GM23338 (cell line): ENCODE measurements at regions not wholly inside any gene's neighbourhood (a gene's known extent, or its start where the extent isn't known, plus 50 kb on each side); places are given as distances from the start of the nearest gene placed in this dataset.

Experiments used
- ATAC-seq: fragments of 200-7000 bp; cut with Tn5 transposase; 3 replicates; pipeline ENCODE4 v1.9.1; 2020
- DNase-seq: peaks from one replicate; pipeline ENCODE4 v3.0.0-alpha.2; 2015; ENCODE audit warnings: low spot score
- H2AFZ ChIP-seq: fragments of 200-600 bp; sonication (generic); 2 replicates; pipeline ENCODE4 v1.8.0; 2016; ENCODE audit warnings: antibody characterized with exemption, mild to moderate bottlenecking, moderate library complexity
- H3F3A ChIP-seq: fragments of 200-600 bp; sonication (generic); replicated peaks from 2 replicates; pipeline ENCODE4 v1.8.0; 2017; ENCODE audit warnings: antibody characterized with exemption, mixed run types, low read depth
- H3K27ac ChIP-seq: fragments of 200-600 bp; sonication (generic); 2 replicates; pipeline ENCODE4 v1.6.1; 2016; ENCODE audit warnings: low read depth
- H3K27me3 ChIP-seq: fragments of 200-600 bp; sonication (generic); 2 replicates; pipeline ENCODE4 v1.8.0; 2016; ENCODE audit warnings: mild to moderate bottlenecking, mixed run types, moderate library complexity; ENCODE audit not compliant: insufficient read depth
- H3K36me3 ChIP-seq: fragments of 200-600 bp; sonication (generic); 2 replicates; pipeline ENCODE4 v1.8.0; 2016; ENCODE audit warnings: mild to moderate bottlenecking; ENCODE audit not compliant: insufficient read depth
- H3K4me1 ChIP-seq: fragments of 200-600 bp; sonication (generic); 2 replicates; pipeline ENCODE4 v1.8.0; 2016; ENCODE audit warnings: mild to moderate bottlenecking, moderate library complexity; ENCODE audit not compliant: insufficient read depth
- H3K4me2 ChIP-seq: fragments of 200-600 bp; sonication (generic); 2 replicates; pipeline ENCODE4 v1.7.1; 2017; ENCODE audit warnings: mixed run types
- H3K4me3 ChIP-seq: fragments of 200-600 bp; sonication (generic); 2 replicates; pipeline ENCODE4 v1.6.1; 2016; ENCODE audit warnings: mixed run types
- H3K79me2 ChIP-seq: fragments of 200-600 bp; sonication (generic); replicated peaks from 2 replicates; pipeline ENCODE4 v1.8.0; 2017; ENCODE audit warnings: mild to moderate bottlenecking; ENCODE audit not compliant: insufficient read depth
- H3K9me2 ChIP-seq: fragments of 200-600 bp; sonication (generic); 2 replicates; pipeline ENCODE4 v1.8.0; 2017; ENCODE audit not compliant: insufficient read depth
- H4K20me1 ChIP-seq: fragments of 200-600 bp; sonication (generic); replicated peaks from 2 replicates; pipeline ENCODE4 v1.8.0; 2017; ENCODE audit warnings: mild to moderate bottlenecking; ENCODE audit not compliant: insufficient read depth
- H3K27ac Mint-ChIP-seq: 2 replicates; pipeline ENCODE4 v1.8.0; 2020; ENCODE audit warnings: inconsistent platforms, mild to moderate bottlenecking, moderate library complexity, mixed read lengths
- H3K27me3 Mint-ChIP-seq: 3 replicates; pipeline ENCODE4 v1.8.0; 2022; ENCODE audit warnings: low read depth, mild to moderate bottlenecking, moderate library complexity, mixed read lengths, inconsistent platforms; ENCODE audit not compliant: insufficient read depth, poor library complexity
- H3K36me3 Mint-ChIP-seq: 3 replicates; pipeline ENCODE4 v1.8.0; 2021; ENCODE audit warnings: low read depth, mild to moderate bottlenecking, inconsistent platforms, moderate library complexity, mixed read lengths
- H3K4me1 Mint-ChIP-seq: 3 replicates; pipeline ENCODE4 v1.8.0; 2020; ENCODE audit warnings: mild to moderate bottlenecking, inconsistent platforms, mixed read lengths
- H3K4me3 Mint-ChIP-seq: 3 replicates; pipeline ENCODE4 v1.8.0; 2021; ENCODE audit warnings: moderate library complexity, mild to moderate bottlenecking, inconsistent platforms, mixed read lengths
- H3K9me3 Mint-ChIP-seq: 3 replicates; pipeline ENCODE4 v1.8.0; 2020; ENCODE audit warnings: moderate library complexity, mild to moderate bottlenecking, inconsistent platforms, mixed read lengths
- CREB1 ChIP-seq: fragments of 250-450 bp; sonication (Bioruptor Pico); IDR thresholded peaks from 2 replicates; pipeline ENCODE4 v1.5.0; 2020; ENCODE audit warnings: low read depth, mild to moderate bottlenecking, moderate library complexity
- CTCF ChIP-seq, 2 experiments: fragments of 200-600 bp in 1 of 2; sonication (generic) in 1 of 2; conservative IDR thresholded peaks; 2 replicates each; pipeline versions ENCODE4 v1.5.1 to v1.6.1; 2016 to 2017; ENCODE audit warnings: antibody characterized with exemption in 2 of 2, low read depth in 2 of 2, mild to moderate bottlenecking in 2 of 2, moderate library complexity in 1 of 2
- ETS1 ChIP-seq: IDR thresholded peaks from 2 replicates; pipeline ENCODE4 v1.6.1; 2016; ENCODE audit warnings: antibody characterized with exemption
- EZH2 ChIP-seq: fragments of 200-600 bp; sonication (generic); IDR thresholded peaks from one replicate; pipeline ENCODE4 v1.8.0; 2017; ENCODE audit warnings: antibody characterized with exemption, mild to moderate bottlenecking, low read depth; ENCODE audit not compliant: unreplicated experiment
- EZH2phosphoT487 ChIP-seq: fragments of 200-600 bp; sonication (generic); IDR thresholded peaks from one replicate; pipeline ENCODE4 v1.8.1; 2018; ENCODE audit warnings: antibody characterized with exemption; ENCODE audit not compliant: unreplicated experiment
- JUNB ChIP-seq: IDR thresholded peaks from one replicate; pipeline ENCODE4 v1.6.1; 2016; ENCODE audit warnings: antibody characterized with exemption; ENCODE audit not compliant: unreplicated experiment
- NANOG ChIP-seq: IDR thresholded peaks from 2 replicates; pipeline ENCODE4 v1.6.1; 2016; ENCODE audit warnings: antibody characterized with exemption, borderline replicate concordance
- POLR2AphosphoS5 ChIP-seq: IDR thresholded peaks from 2 replicates; pipeline ENCODE4 v1.6.1; 2016; ENCODE audit warnings: antibody characterized with exemption, low read depth
- REST ChIP-seq: IDR thresholded peaks from one replicate; pipeline ENCODE4 v1.6.1; 2018; ENCODE audit warnings: antibody characterized with exemption; ENCODE audit not compliant: unreplicated experiment
- STAT1 ChIP-seq: IDR thresholded peaks from one replicate; pipeline ENCODE4 v1.6.1; 2016; ENCODE audit warnings: antibody characterized with exemption; ENCODE audit not compliant: unreplicated experiment
- ZNF114 ChIP-seq: fragments of 250-450 bp; sonication (Bioruptor Pico); IDR thresholded peaks from 2 replicates; pipeline ENCODE4 v1.5.0; 2020; ENCODE audit warnings: mild to moderate bottlenecking, moderate library complexity
- ZNF331 ChIP-seq: fragments of 250-450 bp; sonication (Bioruptor Pico); IDR thresholded peaks from 2 replicates; pipeline ENCODE4 v1.5.0; 2020; ENCODE audit warnings: low read depth, mild to moderate bottlenecking, moderate library complexity
- ZNF462 ChIP-seq: fragments of 250-450 bp; sonication (Bioruptor Pico); IDR thresholded peaks from 2 replicates; pipeline ENCODE4 v1.5.0; 2020; ENCODE audit warnings: mild to moderate bottlenecking, moderate library complexity

- ATAC-seq (peak; percentile 57), DNase-seq (no peak)
- Histone ChIP-seq H3K4me1 (peaks cover 28% of the 10 kb centered on the region), H2AFZ (peak overlapping the region; percentile 80; the same call in 1 of the 2 replicates), H3K79me2 (no peaks in the 10 kb centered on the region), H3K4me2 (peak overlapping the region; percentile 31; the same call in 1 of the 2 replicates), H3K36me3 (no peaks in the 10 kb centered on the region), H3K27ac (no peak overlapping the region), H3K9me2 (no peaks in the 10 kb centered on the region; the same call in none of the 2 replicates), H3F3A (no peaks in the 10 kb centered on the region), H3K4me3 (no peak overlapping the region), H3K27me3 (no peaks in the 10 kb centered on the region), H4K20me1 (no peaks in the 10 kb centered on the region)
- no peak for TF ChIP-seq POLR2AphosphoS5
- no peak for TF ChIP-seq REST
- no peak for TF ChIP-seq ETS1
- no peak for TF ChIP-seq CREB1 (CRISPR knock-in tag)
- TF ChIP-seq EZH2phosphoT487, result no peak
- no peak for TF ChIP-seq EZH2
- no peak for TF ChIP-seq ZNF331 (CRISPR knock-in tag)
- TF ChIP-seq NANOG, result no peak
- TF ChIP-seq CTCF (conservative IDR thresholded peaks at IDR 0.05; ENCODE audit: low read depth in 2 of 2), result no peak
- TF ChIP-seq ZNF114 (CRISPR knock-in tag), result no peak
- no peak for TF ChIP-seq JUNB
- no peak for TF ChIP-seq STAT1
- no peak for TF ChIP-seq ZNF462 (CRISPR knock-in tag)
- Mint-ChIP-seq H3K9me3 (no peaks in the 10 kb centered on the region), H3K27ac (no peak overlapping the region), H3K4me1 (peaks cover 26% of the 10 kb centered on the region), H3K36me3 (no peaks in the 10 kb centered on the region), H3K27me3 (no peaks in the 10 kb centered on the region), H3K4me3 (no peak overlapping the region)
Observed at GRCh38 chr2:16050908-16051489, 110.6 kb downstream of the MYCN start.
